ENCODE measurements at regions not wholly inside any gene's neighbourhood (a gene's known extent, or its start where the extent isn't known, plus 50 kb on each side); places are given as distances from the start of the nearest gene placed in this dataset.

DNA sequence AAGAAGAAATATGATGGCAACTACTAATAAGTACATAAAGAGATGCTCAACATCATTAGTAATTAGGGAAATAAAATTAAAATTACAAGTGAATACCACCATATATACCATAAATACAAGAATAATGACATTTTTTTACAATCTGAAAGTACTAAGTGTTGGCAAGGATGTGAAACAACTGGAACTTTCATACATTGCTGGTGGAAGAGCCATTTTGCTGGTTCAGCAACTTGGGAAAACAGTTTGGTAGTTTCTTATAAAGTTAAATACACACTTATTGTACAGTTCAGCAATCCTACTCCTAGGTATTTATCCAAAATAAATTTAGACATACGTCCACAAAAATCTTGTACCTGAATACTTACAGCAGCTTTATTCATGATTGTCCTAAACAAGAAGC, 192.9 kb downstream of the CARTPT start:
- TF ChIP-seq, protein P1, sequence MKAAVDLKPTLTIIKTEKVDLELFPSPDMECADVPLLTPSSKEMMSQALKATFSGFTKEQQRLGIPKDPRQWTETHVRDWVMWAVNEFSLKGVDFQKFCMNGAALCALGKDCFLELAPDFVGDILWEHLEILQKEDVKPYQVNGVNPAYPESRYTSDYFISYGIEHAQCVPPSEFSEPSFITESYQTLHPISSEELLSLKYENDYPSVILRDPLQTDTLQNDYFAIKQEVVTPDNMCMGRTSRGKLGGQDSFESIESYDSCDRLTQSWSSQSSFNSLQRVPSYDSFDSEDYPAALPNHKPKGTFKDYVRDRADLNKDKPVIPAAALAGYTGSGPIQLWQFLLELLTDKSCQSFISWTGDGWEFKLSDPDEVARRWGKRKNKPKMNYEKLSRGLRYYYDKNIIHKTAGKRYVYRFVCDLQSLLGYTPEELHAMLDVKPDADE (CRISPR knock-in tag; IDR thresholded peaks at IDR 0.05): no peak
- TF ChIP-seq, protein P2, sequence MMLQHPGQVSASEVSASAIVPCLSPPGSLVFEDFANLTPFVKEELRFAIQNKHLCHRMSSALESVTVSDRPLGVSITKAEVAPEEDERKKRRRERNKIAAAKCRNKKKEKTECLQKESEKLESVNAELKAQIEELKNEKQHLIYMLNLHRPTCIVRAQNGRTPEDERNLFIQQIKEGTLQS (CRISPR knock-in tag; IDR thresholded peaks at IDR 0.05): no peak
- TF ChIP-seq POLR2A (IDR thresholded peaks at IDR 0.05; ENCODE audit: insufficient read depth in 1 of 2, low read depth in 2 of 2, low read length in 2 of 2) (no peak), DPF2 (CRISPR knock-in tag; IDR thresholded peaks at IDR 0.05; ENCODE audit: borderline replicate concordance, low read depth) (no peak), ZNF549 (CRISPR knock-in tag; IDR thresholded peaks at IDR 0.05) (no peak), BRCA1 (CRISPR knock-in tag; IDR thresholded peaks at IDR 0.05) (no peak), EED (CRISPR knock-in tag; IDR thresholded peaks at IDR 0.05) (no peak), MBNL3 (CRISPR knock-in tag; conservative IDR thresholded peaks at IDR 0.05) (no peak)
- TF ChIP-seq, protein P3, sequence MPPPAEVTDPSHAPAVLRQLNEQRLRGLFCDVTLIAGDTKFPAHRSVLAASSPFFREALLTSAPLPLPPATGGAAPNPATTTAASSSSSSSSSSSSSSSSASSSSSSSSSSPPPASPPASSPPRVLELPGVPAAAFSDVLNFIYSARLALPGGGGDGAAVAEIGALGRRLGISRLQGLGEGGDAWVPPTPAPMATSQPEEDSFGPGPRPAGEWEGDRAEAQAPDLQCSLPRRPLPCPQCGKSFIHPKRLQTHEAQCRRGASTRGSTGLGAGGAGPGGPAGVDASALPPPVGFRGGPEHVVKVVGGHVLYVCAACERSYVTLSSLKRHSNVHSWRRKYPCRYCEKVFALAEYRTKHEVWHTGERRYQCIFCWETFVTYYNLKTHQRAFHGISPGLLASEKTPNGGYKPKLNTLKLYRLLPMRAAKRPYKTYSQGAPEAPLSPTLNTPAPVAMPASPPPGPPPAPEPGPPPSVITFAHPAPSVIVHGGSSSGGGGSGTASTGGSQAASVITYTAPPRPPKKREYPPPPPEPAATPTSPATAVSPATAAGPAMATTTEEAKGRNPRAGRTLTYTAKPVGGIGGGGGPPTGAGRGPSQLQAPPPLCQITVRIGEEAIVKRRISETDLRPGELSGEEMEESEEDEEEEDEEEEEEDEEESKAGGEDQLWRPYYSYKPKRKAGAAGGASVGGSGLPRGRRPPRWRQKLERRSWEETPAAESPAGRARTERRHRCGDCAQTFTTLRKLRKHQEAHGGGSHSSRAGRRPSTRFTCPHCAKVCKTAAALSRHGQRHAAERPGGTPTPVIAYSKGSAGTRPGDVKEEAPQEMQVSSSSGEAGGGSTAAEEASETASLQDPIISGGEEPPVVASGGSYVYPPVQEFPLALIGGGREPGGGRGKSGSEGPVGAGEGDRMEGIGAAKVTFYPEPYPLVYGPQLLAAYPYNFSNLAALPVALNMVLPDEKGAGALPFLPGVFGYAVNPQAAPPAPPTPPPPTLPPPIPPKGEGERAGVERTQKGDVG (CRISPR knock-in tag; IDR thresholded peaks at IDR 0.05; ENCODE audit: borderline replicate concordance): no peak
- TF ChIP-seq, protein P4, sequence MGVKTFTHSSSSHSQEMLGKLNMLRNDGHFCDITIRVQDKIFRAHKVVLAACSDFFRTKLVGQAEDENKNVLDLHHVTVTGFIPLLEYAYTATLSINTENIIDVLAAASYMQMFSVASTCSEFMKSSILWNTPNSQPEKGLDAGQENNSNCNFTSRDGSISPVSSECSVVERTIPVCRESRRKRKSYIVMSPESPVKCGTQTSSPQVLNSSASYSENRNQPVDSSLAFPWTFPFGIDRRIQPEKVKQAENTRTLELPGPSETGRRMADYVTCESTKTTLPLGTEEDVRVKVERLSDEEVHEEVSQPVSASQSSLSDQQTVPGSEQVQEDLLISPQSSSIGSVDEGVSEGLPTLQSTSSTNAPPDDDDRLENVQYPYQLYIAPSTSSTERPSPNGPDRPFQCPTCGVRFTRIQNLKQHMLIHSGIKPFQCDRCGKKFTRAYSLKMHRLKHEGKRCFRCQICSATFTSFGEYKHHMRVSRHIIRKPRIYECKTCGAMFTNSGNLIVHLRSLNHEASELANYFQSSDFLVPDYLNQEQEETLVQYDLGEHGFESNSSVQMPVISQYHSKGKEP (CRISPR knock-in tag; IDR thresholded peaks at IDR 0.05): no peak
